ENCODE measurements at regions not wholly inside any gene's neighbourhood (a gene's known extent, or its start where the extent isn't known, plus 50 kb on each side); places are given as distances from the start of the nearest gene placed in this dataset.
A peak's percentile ranks its signal among the peaks of the same experiment; 100 is the strongest.

GRCh38 chr2:188897096-188897495 lies 77.1 kb upstream of the COL3A1 start:
- H3K27ac ChIP-seq = peak overlapping the region in 3 of 4 donors; percentile 66 to 72 (median 70)
- intact Hi-C loops (cut with DNase I) = no loop called here
- DNase-seq = no peak
- H3K4me3 ChIP-seq = peak overlapping the region in 1 of 4 donors; percentile 7
- no peaks in the 10 kb centered on the region for H3K4me1 ChIP-seq
- H3K27me3 ChIP-seq = no peaks in the 10 kb centered on the region
- H3K36me3 ChIP-seq = no peaks in the 10 kb centered on the region
- WGBS, 2 donors = 47 to 58% methylated on average over 3 of the region's 3 CpGs
- H3K9me3 ChIP-seq = no peaks in the 10 kb centered on the region
- TF ChIP-seq, protein P1, sequence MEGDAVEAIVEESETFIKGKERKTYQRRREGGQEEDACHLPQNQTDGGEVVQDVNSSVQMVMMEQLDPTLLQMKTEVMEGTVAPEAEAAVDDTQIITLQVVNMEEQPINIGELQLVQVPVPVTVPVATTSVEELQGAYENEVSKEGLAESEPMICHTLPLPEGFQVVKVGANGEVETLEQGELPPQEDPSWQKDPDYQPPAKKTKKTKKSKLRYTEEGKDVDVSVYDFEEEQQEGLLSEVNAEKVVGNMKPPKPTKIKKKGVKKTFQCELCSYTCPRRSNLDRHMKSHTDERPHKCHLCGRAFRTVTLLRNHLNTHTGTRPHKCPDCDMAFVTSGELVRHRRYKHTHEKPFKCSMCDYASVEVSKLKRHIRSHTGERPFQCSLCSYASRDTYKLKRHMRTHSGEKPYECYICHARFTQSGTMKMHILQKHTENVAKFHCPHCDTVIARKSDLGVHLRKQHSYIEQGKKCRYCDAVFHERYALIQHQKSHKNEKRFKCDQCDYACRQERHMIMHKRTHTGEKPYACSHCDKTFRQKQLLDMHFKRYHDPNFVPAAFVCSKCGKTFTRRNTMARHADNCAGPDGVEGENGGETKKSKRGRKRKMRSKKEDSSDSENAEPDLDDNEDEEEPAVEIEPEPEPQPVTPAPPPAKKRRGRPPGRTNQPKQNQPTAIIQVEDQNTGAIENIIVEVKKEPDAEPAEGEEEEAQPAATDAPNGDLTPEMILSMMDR (IDR thresholded peaks at IDR 0.05) = no peak
- no peak for TF ChIP-seq POLR2A (IDR thresholded peaks at IDR 0.05)

DNA sequence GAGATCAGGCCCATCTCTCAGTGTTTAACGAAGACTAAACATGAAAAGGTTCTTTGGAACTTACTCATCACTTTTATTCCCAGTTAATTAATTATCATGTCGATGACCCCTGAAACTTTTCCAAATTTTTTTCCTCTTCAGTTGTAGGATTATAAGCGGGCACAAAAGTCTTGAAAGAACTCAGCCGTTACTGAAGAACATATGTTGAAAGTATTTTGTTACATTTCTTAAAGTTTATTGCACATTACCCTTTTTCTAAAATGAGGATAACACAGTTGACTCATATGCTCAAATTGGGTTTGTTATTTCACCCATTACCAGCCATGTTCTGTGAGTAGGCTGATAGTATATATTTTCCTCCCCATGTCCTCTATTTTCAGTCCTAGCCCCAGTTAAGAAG lies 75.9 kb upstream of the COL3A1 start:
- intact Hi-C loops (cut with DNase I) = no loop called here
- DNase-seq = no peak
- 28 to 49% methylated on average over 4 of the region's 4 CpGs for WGBS, 2 donors

DNA sequence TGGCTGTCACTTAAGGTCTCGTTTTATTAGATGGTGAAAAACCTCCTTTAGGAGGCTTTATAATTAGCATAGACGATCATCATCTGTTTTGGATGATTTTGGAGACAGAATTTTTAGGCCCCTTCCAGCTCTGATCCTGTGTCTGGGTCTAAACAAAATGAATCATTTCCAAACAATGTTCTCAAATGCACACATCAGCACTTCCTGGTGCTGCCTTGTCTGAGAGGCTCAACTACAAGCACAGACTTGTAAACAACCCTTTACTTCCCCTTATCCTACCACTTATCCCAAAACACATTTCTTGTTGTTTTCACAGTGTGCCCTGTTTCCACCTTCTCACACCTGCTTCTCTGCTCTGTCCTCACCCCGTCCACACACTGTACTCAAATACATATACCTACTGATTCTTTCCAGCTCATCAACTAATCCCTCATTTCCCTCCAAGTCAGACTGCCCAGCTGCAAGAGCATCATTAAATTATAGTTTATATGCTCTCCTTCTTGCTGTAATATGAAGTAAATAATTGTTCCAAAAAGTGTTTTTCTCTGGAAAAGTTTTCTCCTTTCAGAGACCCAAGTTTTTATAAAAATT lies 71.2 kb upstream of the COL3A1 start:
- WGBS, 2 donors = 36 to 42% methylated on average over 3 of the region's 3 CpGs
- Histone ChIP-seq H3K36me3 (no peaks in the 10 kb centered on the region), H3K4me1 (peaks cover 0 to 5% (median 0%) of the 10 kb centered on the region in 3 donors), H3K9me3 (no peaks in the 10 kb centered on the region), H3K27me3 (no peaks in the 10 kb centered on the region), H3K4me3 (no peak overlapping the region), H3K27ac (peak overlapping the region in 1 of 4 donors; percentile 0)
- TF ChIP-seq POLR2A (IDR thresholded peaks at IDR 0.05) = no peak
- TF ChIP-seq, protein P1 (IDR thresholded peaks at IDR 0.05) = no peak
- intact Hi-C loops (cut with DNase I) = no loop called here
- no peak for DNase-seq

More for the DNA sequence above, 75.9 kb upstream of the COL3A1 start:
- Histone ChIP-seq H3K27me3 (no peaks in the 10 kb centered on the region), H3K9me3 (no peaks in the 10 kb centered on the region), H3K27ac (peak overlapping the region in 3 of 4 donors; percentile 66 to 72 (median 70)), H3K36me3 (no peaks in the 10 kb centered on the region), H3K4me1 (peaks cover 0 to 5% (median 0%) of the 10 kb centered on the region in 3 donors), H3K4me3 (no peak overlapping the region)
- TF ChIP-seq, protein P1 (IDR thresholded peaks at IDR 0.05) = no peak
- no peak for TF ChIP-seq POLR2A (IDR thresholded peaks at IDR 0.05)

- Histone ChIP-seq H3K9me3 (no peaks in the 10 kb centered on the region), H3K4me3 (no peak overlapping the region), H3K27me3 (no peaks in the 10 kb centered on the region), H3K4me1 (peaks cover 0 to 5% (median 0%) of the 10 kb centered on the region in 3 donors), H3K36me3 (no peaks in the 10 kb centered on the region), H3K27ac (no peak overlapping the region)
- no peak for DNase-seq
- TF ChIP-seq, protein P1 (IDR thresholded peaks at IDR 0.05) = no peak
- no peak for TF ChIP-seq POLR2A (IDR thresholded peaks at IDR 0.05)
- intact Hi-C loops (cut with DNase I) = no loop called here
- WGBS, 2 donors = 86 to 100% methylated on average over 1 of the region's 1 CpG
Observed at GRCh38 chr2:188903740-188904139, 70.4 kb upstream of the COL3A1 start.

- Histone ChIP-seq H3K27ac (no peak overlapping the region), H3K27me3 (no peaks in the 10 kb centered on the region), H3K36me3 (no peaks in the 10 kb centered on the region), H3K4me1 (no peaks in the 10 kb centered on the region), H3K4me3 (no peak overlapping the region), H3K9me3 (no peaks in the 10 kb centered on the region)
- WGBS, 2 donors = 86 to 96% methylated on average over 3 of the region's 3 CpGs
- intact Hi-C loops (cut with DNase I) = no loop called here
- DNase-seq = no peak
- TF ChIP-seq POLR2A (IDR thresholded peaks at IDR 0.05) = no peak
- TF ChIP-seq, protein P1 (IDR thresholded peaks at IDR 0.05) = no peak
Observed at GRCh38 chr2:188909036-188909435, 65.1 kb upstream of the COL3A1 start.
